ENCODE measurements at regions not wholly inside any gene's neighbourhood (a gene's known extent, or its start where the extent isn't known, plus 50 kb on each side); places are given as distances from the start of the nearest gene placed in this dataset.

DNA sequence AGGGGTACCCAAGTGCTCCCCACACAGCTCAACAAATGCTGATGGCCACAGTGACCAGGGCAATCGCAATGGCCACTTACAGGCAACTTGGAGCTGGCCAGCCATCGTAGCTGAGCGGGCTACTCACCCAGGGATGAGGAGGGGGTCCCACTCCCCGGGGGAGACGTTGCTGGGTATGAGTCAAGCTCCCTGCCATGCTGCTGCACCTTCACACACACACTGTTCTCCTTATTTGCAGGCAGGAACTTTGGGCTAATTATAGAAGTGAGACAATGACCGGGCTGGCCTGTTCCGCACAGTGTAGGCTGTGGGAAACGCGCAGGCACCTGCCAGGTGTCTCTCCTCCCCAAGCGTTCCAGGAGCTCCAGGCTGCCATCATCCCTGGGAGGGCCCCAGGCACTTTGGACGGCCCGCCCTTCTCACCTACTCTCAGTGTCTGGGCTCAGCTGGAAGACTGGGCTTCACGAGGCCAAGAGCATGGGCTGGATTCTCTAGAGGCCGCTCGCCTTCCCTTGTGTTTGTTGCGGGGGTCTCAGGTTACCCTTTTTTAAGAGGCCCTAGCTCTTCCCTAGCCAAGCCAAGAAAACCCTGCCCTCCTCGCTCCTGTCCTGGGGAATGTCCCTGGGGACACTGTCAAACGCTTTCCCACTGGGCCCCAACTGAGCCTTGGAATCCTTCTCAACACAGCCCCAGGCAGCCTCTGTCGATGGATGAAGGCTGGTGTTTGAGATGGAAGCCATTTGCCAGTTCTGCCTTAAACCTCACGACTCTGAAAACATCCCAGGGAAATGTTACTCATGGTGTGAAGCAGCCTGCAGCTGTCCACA, 73.0 kb downstream of the RTL6 start:
- TF ChIP-seq HOXB13 (CRISPR knock-in tag; IDR thresholded peaks at IDR 0.05; ENCODE audit: low read depth) (no peak), POLR2A (IDR thresholded peaks at IDR 0.05; ENCODE audit: low read length) (0 out of 2 replicates have a peak, but pooled peaks have one; percentile 13)
